ENCODE measurements at regions not wholly inside any gene's neighbourhood (a gene's known extent, or its start where the extent isn't known, plus 50 kb on each side); places are given as distances from the start of the nearest gene placed in this dataset.

- H3K9me3 Mint-ChIP-seq (ENCODE audit: insufficient read depth) = no peaks in the 10 kb centered on the region
Observed at GRCh38 chr1:2879026-2879425, 77.5 kb upstream of the TTC34 start.

GRCh38 chr1:2879591-2879990 lies 78.1 kb upstream of the TTC34 start:
- Histone ChIP-seq H3K9me3 (ENCODE audit: control extremely low read depth in 1 of 3, control insufficient read depth in 2 of 3, insufficient read depth in 1 of 3, low read length in 2 of 3) (peaks cover 0 to 9% (median 0%) of the 10 kb centered on the region in 3 donors), H3K4me3 (ENCODE audit: control extremely low read depth in 1 of 5, extremely low read depth in 1 of 5, insufficient read depth in 1 of 5, low read depth in 2 of 5, low read length in 4 of 5) (no peak overlapping the region), H3K4me2 (replicated peaks; ENCODE audit: low read depth, low read length, poor library complexity, severe bottlenecking) (no peak overlapping the region), H3K27me3 (replicated peaks in 1 of 4; ENCODE audit: control extremely low read depth in 1 of 4, control insufficient read depth in 3 of 4, insufficient read depth in 4 of 4, low read length in 3 of 4) (no peaks in the 10 kb centered on the region), H3K27ac (ENCODE audit: low read length in 2 of 2) (no peak overlapping the region), H3K4me1 (ENCODE audit: control insufficient read depth in 2 of 2, insufficient read depth in 2 of 2, low read length in 2 of 2) (no peaks in the 10 kb centered on the region), H2AFZ (ENCODE audit: insufficient read depth, low read depth, low read length, poor library complexity, severe bottlenecking) (no peak overlapping the region), H3K79me2 (ENCODE audit: control insufficient read depth, insufficient read depth, low read length) (no peaks in the 10 kb centered on the region), H3K36me3 (replicated peaks in 1 of 2; ENCODE audit: control extremely low read depth in 1 of 2, control insufficient read depth in 1 of 2, extremely low read depth in 1 of 2, insufficient read depth in 2 of 2, low read length in 1 of 2) (no peaks in the 10 kb centered on the region), H3K9ac (ENCODE audit: low read length) (no peak overlapping the region), H4K20me1 (ENCODE audit: control insufficient read depth, insufficient read depth, low read length, poor library complexity, severe bottlenecking) (no peaks in the 10 kb centered on the region)
- H3K4me3 Mint-ChIP-seq = no peak overlapping the region
- H3K9me3 Mint-ChIP-seq (ENCODE audit: insufficient read depth) = no peaks in the 10 kb centered on the region
- DNase-seq = no peak
- H3K27ac Mint-ChIP-seq = no peak overlapping the region
- WGBS (ENCODE audit: insufficient coverage) = 95% methylated on average over 17 of the region's 18 CpGs
- no peak for ATAC-seq (ENCODE audit: low read depth)
- TF ChIP-seq CTCF (IDR thresholded peaks at IDR 0.05) (no peak), EZH2 (IDR thresholded peaks at IDR 0.05; ENCODE audit: borderline replicate concordance, insufficient read depth, low read depth, low read length, poor library complexity, severe bottlenecking) (no peak)
- ChIA-PET POLR2A (no interaction called here), CTCF (no interaction called here)
- intact Hi-C loops (cut with micrococcal nuclease) = no loop called here
- no peaks in the 10 kb centered on the region for H3K27me3 Mint-ChIP-seq
- no peaks in the 10 kb centered on the region for H3K4me1 Mint-ChIP-seq

More at GRCh38 chr1:2879026-2879425, 77.5 kb upstream of the TTC34 start:
- Histone ChIP-seq H3K9me3 (ENCODE audit: control extremely low read depth in 1 of 3, control insufficient read depth in 2 of 3, insufficient read depth in 1 of 3, low read length in 2 of 3) (peaks cover 0 to 15% (median 0%) of the 10 kb centered on the region in 3 donors), H3K4me3 (ENCODE audit: control extremely low read depth in 1 of 5, extremely low read depth in 1 of 5, insufficient read depth in 1 of 5, low read depth in 2 of 5, low read length in 4 of 5) (no peak overlapping the region), H3K27me3 (replicated peaks in 1 of 4; ENCODE audit: control extremely low read depth in 1 of 4, control insufficient read depth in 3 of 4, insufficient read depth in 4 of 4, low read length in 3 of 4) (no peaks in the 10 kb centered on the region), H3K4me1 (ENCODE audit: control insufficient read depth in 2 of 2, insufficient read depth in 2 of 2, low read length in 2 of 2) (no peaks in the 10 kb centered on the region), H3K9ac (ENCODE audit: low read length) (no peak overlapping the region), H4K20me1 (ENCODE audit: control insufficient read depth, insufficient read depth, low read length, poor library complexity, severe bottlenecking) (no peaks in the 10 kb centered on the region), H3K36me3 (replicated peaks in 1 of 2; ENCODE audit: control extremely low read depth in 1 of 2, control insufficient read depth in 1 of 2, extremely low read depth in 1 of 2, insufficient read depth in 2 of 2, low read length in 1 of 2) (no peaks in the 10 kb centered on the region), H3K79me2 (ENCODE audit: control insufficient read depth, insufficient read depth, low read length) (no peaks in the 10 kb centered on the region), H3K4me2 (replicated peaks; ENCODE audit: low read depth, low read length, poor library complexity, severe bottlenecking) (no peak overlapping the region), H3K27ac (ENCODE audit: low read length in 2 of 2) (no peak overlapping the region), H2AFZ (ENCODE audit: insufficient read depth, low read depth, low read length, poor library complexity, severe bottlenecking) (no peak overlapping the region)
- no peak overlapping the region for H3K27ac Mint-ChIP-seq
- 89% methylated on average over 14 of the region's 14 CpGs for WGBS (ENCODE audit: insufficient coverage)
- intact Hi-C loops (cut with micrococcal nuclease) = no loop called here
- H3K4me1 Mint-ChIP-seq = no peaks in the 10 kb centered on the region
- no peak overlapping the region for H3K4me3 Mint-ChIP-seq
- no peaks in the 10 kb centered on the region for H3K27me3 Mint-ChIP-seq
- DNase-seq = no peak
- ChIA-PET POLR2A (no interaction called here), CTCF (no interaction called here)
- no peak for ATAC-seq (ENCODE audit: low read depth)
- no peak for TF ChIP-seq EZH2 (IDR thresholded peaks at IDR 0.05; ENCODE audit: borderline replicate concordance, insufficient read depth, low read depth, low read length, poor library complexity, severe bottlenecking)
